A549 (cell line): ENCODE measurements at regions not wholly inside any gene's neighbourhood (a gene's known extent, or its start where the extent isn't known, plus 50 kb on each side); places are given as distances from the start of the nearest gene placed in this dataset.

ENCODE experiments used
- CHD2 ChIP-seq: fragments of 150-350 bp; IDR thresholded peaks from 2 replicates; pipeline ENCODE4 v1.6.1; 2014; ENCODE audit warnings: low read length; ENCODE audit not compliant: partially characterized antibody
- CTCF ChIP-seq: fragments of >200 bp; sonication (Bioruptor Twin); formaldehyde crosslinking; IDR thresholded peaks from 3 replicates; pipeline ENCODE4 v1.5.1; 2016
- EP300 ChIP-seq, 2 experiments: fragments of >200 bp; sonication (Bioruptor Twin); formaldehyde crosslinking; IDR thresholded peaks; 2 replicates in 1 of 2; 3 replicates in 1 of 2; pipeline ENCODE4 v1.6.1; 2016 to 2017
- JUN ChIP-seq, 2 experiments: fragments of >200 bp; sonication (Bioruptor Twin); formaldehyde crosslinking; IDR thresholded peaks; 2 replicates in 1 of 2; 3 replicates in 1 of 2; pipeline ENCODE4 v1.6.1; 2016 to 2017
- MAX ChIP-seq: IDR thresholded peaks from 2 replicates; pipeline ENCODE4 v1.6.1; 2012
- MYC ChIP-seq: IDR thresholded peaks from 2 replicates; pipeline ENCODE4 v1.6.1; 2012; ENCODE audit warnings: mild to moderate bottlenecking, inconsistent platforms, low read length, improper control_type of control experiment, borderline replicate concordance
- PBX3 ChIP-seq: IDR thresholded peaks from 2 replicates; pipeline ENCODE4 v1.6.1; 2012
- POLR2A ChIP-seq: IDR thresholded peaks from 2 replicates; pipeline ENCODE4 v1.6.1; 2012; ENCODE audit warnings: mild to moderate bottlenecking, low read length
- RCOR1 ChIP-seq: fragments of 150-350 bp; IDR thresholded peaks from 2 replicates; pipeline ENCODE4 v1.6.1; 2014; ENCODE audit warnings: antibody characterized with exemption, low read length, low read depth
- RFX5 ChIP-seq: fragments of 450-650 bp; IDR thresholded peaks from 2 replicates; pipeline ENCODE4 v1.7.1; 2014; ENCODE audit warnings: antibody characterized with exemption, mild to moderate bottlenecking, moderate library complexity
- RNF2 ChIP-seq: fragments of 200-600 bp; sonication (generic); IDR thresholded peaks from 2 replicates; pipeline ENCODE4 v1.6.1; 2016; ENCODE audit warnings: low read depth, mild to moderate bottlenecking, antibody characterized with exemption, moderate library complexity, borderline replicate concordance
- SREBF2 ChIP-seq: fragments of 450-650 bp; IDR thresholded peaks from 2 replicates; pipeline ENCODE4 v1.6.1; 2014; ENCODE audit warnings: mild to moderate bottlenecking, moderate library complexity
- USF2 ChIP-seq: fragments of 450-650 bp; IDR thresholded peaks from 2 replicates; pipeline ENCODE4 v1.6.1; 2014; ENCODE audit warnings: antibody characterized with exemption

GRCh38 chr5:42896523-42896922 lies 84.8 kb upstream of the SELENOP start:
- TF ChIP-seq CHD2 (no peak), CTCF (no peak), RCOR1 (no peak), POLR2A (no peak), MAX (no peak), EP300 (IDR thresholded peaks at IDR 0.05) (no peak), PBX3 (no peak), MYC (no peak), SREBF2 (no peak), RNF2 (no peak), USF2 (no peak), JUN (IDR thresholded peaks at IDR 0.05) (no peak), RFX5 (no peak)
